ENCODE measurements at regions not wholly inside any gene's neighbourhood (a gene's known extent, or its start where the extent isn't known, plus 50 kb on each side); places are given as distances from the start of the nearest gene placed in this dataset.
"Not testable (repeated sequence)": the region's sequence is repeated elsewhere in the genome, so short reads cannot be mapped to it uniquely, and the experiment has no call there.

DNA sequence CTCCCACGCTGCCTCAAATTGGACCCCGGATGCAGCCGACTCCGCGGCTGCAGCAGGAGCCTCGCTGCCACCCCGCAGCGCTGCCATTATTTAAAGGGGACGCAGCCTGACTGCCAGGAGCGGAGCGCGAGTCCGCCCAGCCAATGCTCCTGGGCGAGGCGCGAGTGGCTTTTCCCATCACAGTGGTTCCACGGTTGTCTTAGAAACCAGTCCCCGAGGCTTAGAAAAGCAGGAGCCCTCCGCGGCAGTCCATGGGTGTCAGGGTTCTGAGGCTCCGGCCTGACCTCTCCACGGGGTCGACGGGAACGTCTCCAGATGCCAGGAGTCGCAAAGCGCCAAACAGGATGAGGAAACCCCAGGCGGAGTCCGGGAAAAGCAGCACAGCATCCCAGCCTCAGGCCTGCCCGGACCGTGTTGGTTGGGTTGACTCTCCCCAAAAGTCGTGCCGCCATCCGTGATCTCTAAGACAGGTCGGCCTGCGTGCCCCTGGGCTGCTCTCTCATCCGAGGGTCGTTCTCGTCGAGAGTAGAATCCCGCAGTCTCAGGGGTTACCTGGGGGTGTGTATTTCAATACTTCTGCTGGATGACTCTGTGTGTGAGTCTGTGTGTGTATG, 975.8 kb upstream of the DEFB115 start:
- Histone ChIP-seq H3K4me3 (no peak overlapping the region), H3K27ac (no peak overlapping the region), H3K27me3 (no peaks in the 10 kb centered on the region), H3K9me3 (peaks cover 0 to 4% of the 10 kb centered on the region in 2 donors), H3K4me1 (no peaks in the 10 kb centered on the region), H3K36me3 (no peaks in the 10 kb centered on the region)
- intact Hi-C loops (cut with DNase I; ENCODE audit: low total_unique reads): no loop called here
- no peak for DNase-seq (ENCODE audit: low spot score in 2 of 2)
- TF ChIP-seq POLR2AphosphoS5 (IDR thresholded peaks at IDR 0.05) (no peak), POLR2A (IDR thresholded peaks at IDR 0.05) (no peak)
- TF ChIP-seq, protein P1, sequence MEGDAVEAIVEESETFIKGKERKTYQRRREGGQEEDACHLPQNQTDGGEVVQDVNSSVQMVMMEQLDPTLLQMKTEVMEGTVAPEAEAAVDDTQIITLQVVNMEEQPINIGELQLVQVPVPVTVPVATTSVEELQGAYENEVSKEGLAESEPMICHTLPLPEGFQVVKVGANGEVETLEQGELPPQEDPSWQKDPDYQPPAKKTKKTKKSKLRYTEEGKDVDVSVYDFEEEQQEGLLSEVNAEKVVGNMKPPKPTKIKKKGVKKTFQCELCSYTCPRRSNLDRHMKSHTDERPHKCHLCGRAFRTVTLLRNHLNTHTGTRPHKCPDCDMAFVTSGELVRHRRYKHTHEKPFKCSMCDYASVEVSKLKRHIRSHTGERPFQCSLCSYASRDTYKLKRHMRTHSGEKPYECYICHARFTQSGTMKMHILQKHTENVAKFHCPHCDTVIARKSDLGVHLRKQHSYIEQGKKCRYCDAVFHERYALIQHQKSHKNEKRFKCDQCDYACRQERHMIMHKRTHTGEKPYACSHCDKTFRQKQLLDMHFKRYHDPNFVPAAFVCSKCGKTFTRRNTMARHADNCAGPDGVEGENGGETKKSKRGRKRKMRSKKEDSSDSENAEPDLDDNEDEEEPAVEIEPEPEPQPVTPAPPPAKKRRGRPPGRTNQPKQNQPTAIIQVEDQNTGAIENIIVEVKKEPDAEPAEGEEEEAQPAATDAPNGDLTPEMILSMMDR (IDR thresholded peaks at IDR 0.05): no peak

DNA sequence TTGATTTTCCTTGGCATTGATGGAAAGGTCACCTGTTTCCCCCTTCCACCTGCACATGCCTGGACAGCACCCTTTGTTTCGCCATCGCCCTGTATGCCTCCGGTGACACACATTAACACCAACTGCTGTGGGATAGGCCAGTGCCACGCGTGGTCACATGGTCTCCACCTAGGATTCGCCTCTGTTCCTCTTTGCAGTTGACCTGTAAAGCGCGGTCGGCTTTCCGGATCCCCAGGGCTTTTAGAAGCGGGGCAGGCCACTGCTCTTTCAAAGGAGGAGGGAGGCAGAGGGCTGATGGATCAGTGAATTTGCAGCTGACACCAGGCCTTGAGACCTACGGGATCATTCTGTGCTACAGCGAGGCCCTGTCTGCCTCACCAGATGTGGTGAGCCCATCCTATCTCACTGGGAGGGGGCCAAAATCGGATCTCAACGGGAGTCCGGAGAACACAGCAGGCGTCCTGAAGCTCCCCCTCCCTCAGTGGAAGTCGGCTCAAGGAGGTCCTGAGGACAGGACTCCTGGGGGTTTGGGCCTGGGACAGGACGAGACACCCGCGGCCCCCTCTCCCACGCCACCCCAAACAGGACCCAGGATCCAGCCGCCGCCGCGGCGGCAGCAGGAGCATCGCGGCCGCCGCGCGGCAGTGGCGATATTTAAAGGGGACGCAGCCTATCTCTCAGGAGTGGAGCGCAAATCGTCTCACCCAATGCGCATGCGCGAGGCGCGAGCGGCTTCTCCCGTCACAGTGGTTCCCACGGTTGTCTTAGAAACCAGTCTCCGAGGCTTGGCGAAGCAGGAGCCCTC, 973.8 kb upstream of the DEFB115 start:
- intact Hi-C loops (cut with DNase I; ENCODE audit: low total_unique reads); H3K4me1 ChIP-seq; H3K27ac ChIP-seq; H3K27me3 ChIP-seq; DNase-seq (ENCODE audit: low spot score in 2 of 2); H3K36me3 ChIP-seq; H3K9me3 ChIP-seq: not testable (repeated sequence)
- peak overlapping the region in 2 of 3 donors; percentile 41 to 43 for H3K4me3 ChIP-seq

DNA sequence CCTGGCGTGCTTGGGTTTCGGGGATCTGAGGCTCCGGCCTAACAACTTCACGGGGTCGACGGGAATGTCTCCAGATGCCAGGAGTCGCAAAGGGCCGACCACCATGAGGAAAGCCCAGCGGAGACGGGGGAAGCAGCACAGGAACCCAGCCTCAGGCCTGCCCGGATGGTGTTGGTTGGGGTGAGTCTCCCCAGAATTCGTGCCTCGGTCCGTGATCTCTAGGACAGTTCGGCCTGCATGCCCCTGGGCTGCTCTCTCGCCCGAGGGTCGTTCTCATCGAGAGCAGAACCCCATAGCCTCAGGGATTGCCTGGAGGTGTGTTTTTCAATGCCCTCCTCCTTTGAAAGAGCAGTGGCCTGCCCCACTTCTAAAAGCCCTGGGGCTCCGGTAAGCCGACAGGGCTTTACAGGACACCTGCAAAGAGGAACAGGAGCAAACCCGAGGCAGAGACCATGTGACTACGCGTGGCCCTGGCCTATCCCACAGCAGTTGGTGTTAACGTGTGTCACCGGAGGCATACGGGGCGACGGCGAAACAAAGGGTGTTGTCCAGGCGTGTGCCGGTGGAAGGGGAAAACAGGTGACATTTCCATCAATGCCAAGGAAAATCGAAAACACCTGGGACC, 973.1 kb upstream of the DEFB115 start:
- Histone ChIP-seq H3K27ac (no peak overlapping the region), H3K36me3 (no peaks in the 10 kb centered on the region)
- DNase-seq (ENCODE audit: low spot score in 2 of 2): no peak

DNA sequence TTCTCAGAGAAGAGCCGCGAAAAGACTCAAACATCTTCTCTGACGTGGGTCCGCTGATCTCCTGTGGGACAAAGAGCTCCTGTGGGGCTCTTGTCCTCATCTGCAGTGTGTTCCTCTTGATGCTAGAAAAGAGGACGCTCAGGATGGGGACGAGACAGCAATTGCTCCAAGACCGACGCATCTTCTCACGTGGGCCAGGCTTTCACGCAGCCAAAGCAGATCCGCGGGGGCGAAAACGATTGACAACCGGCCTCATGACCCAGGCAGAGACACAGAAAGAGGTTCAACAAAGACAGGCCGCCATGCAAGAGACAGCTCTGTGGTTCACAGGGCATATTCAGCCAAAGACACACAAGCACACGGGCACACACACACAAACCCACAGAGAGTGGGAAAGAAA, 971.8 kb upstream of the DEFB115 start:
- Histone ChIP-seq H3K27me3 (no peaks in the 10 kb centered on the region), H3K36me3 (no peaks in the 10 kb centered on the region), H3K27ac (no peak overlapping the region), H3K9me3 (peaks cover 0 to 8% of the 10 kb centered on the region in 2 donors), H3K4me1 (no peaks in the 10 kb centered on the region), H3K4me3 (no peak overlapping the region)
- intact Hi-C loops (cut with DNase I; ENCODE audit: low total_unique reads): no loop called here
- TF ChIP-seq POLR2AphosphoS5 (IDR thresholded peaks at IDR 0.05) (no peak), POLR2A (IDR thresholded peaks at IDR 0.05) (no peak)
- TF ChIP-seq, protein P1 (IDR thresholded peaks at IDR 0.05): no peak
- DNase-seq (ENCODE audit: low spot score in 2 of 2): no peak

More for the DNA sequence above, 973.1 kb upstream of the DEFB115 start:
- H3K4me1 ChIP-seq: no peaks in the 10 kb centered on the region
- H3K4me3 ChIP-seq: peak overlapping the region in 2 of 3 donors; percentile 41 to 43
- intact Hi-C loops (cut with DNase I; ENCODE audit: low total_unique reads): no loop called here
- H3K9me3 ChIP-seq: peaks cover 0 to 4% of the 10 kb centered on the region in 2 donors
- TF ChIP-seq POLR2A (IDR thresholded peaks at IDR 0.05): no peak
- no peak for TF ChIP-seq POLR2AphosphoS5 (IDR thresholded peaks at IDR 0.05)
- TF ChIP-seq, protein P1 (IDR thresholded peaks at IDR 0.05): no peak
- H3K27me3 ChIP-seq: no peaks in the 10 kb centered on the region

- Histone ChIP-seq H3K27me3 (no peaks in the 10 kb centered on the region), H3K4me1 (no peaks in the 10 kb centered on the region), H3K27ac (no peak overlapping the region), H3K36me3 (no peaks in the 10 kb centered on the region), H3K4me3 (no peak overlapping the region), H3K9me3 (peaks cover 0 to 8% of the 10 kb centered on the region in 2 donors)
- DNase-seq (ENCODE audit: low spot score in 2 of 2): no peak
- TF ChIP-seq POLR2A (IDR thresholded peaks at IDR 0.05): no peak
- TF ChIP-seq POLR2AphosphoS5 (IDR thresholded peaks at IDR 0.05): no peak
- TF ChIP-seq, protein P1 (IDR thresholded peaks at IDR 0.05): no peak
- intact Hi-C loops (cut with DNase I; ENCODE audit: low total_unique reads): no loop called here
These were observed 971.3 kb upstream of the DEFB115 start for GRCh38 chr20:30286157-30286556.

GRCh38 chr20:30287459-30287858, 970.0 kb upstream of the DEFB115 start:
- H3K36me3 ChIP-seq; DNase-seq (ENCODE audit: low spot score in 2 of 2); H3K4me1 ChIP-seq; H3K27ac ChIP-seq; intact Hi-C loops (cut with DNase I; ENCODE audit: low total_unique reads); H3K27me3 ChIP-seq; H3K4me3 ChIP-seq: not testable (repeated sequence)
- peaks cover 0 to 16% of the 10 kb centered on the region in 2 donors for H3K9me3 ChIP-seq

Data from breast epithelium (tissue), 4 donors.